GM12878 (cell line): ENCODE measurements at regions not wholly inside any gene's neighbourhood (a gene's known extent, or its start where the extent isn't known, plus 50 kb on each side); places are given as distances from the start of the nearest gene placed in this dataset.

ENCODE experiments used
- ATAC-seq: fragments of 200-7000 bp; cut with Tn5 transposase; 3 replicates; pipeline ENCODE4 v1.9.1; 2020; ENCODE audit warnings: mild to moderate bottlenecking, moderate library complexity
- BruUV-seq: library from RNA; stranded (reverse); fragments of 400-500 nt; replicated peaks from 2 replicates; lab custom pipeline; 2021; lab: Mats Ljungman, UMichigan
- CTCF ChIA-PET: fragments of 300-600 bp; sonication (Branson Sonifier 250); formaldehyde crosslinking; extraction: SDS; loops from one replicate; lab custom pipeline; 2021; ENCODE audit warnings: inconsistent platforms; lab: Yijun Ruan, JAX
- POLR2A ChIA-PET: fragments of 350-600 bp; formaldehyde crosslinking; extraction: SDS; loops from one replicate; lab custom pipeline; 2021; ENCODE audit warnings: inconsistent platforms; lab: Charles Lee
- RAD21 ChIA-PET: fragments of 300-600 bp; sonication (Branson Sonifier 250); formaldehyde crosslinking; loops from one replicate; lab custom pipeline; 2023; ENCODE audit warnings: antibody characterized with exemption; ENCODE audit not compliant: unreplicated experiment; lab: Charles Lee
- SMC1A ChIA-PET: fragments of 300-600 bp; sonication (Branson Sonifier 250); formaldehyde crosslinking; loops from one replicate; lab custom pipeline; 2023; ENCODE audit not compliant: unreplicated experiment, uncharacterized antibody; lab: Charles Lee
- DNase-seq: peaks from one replicate; pipeline ENCODE4 v3.0.0-alpha.2; 2011; ENCODE audit warnings: low read depth, low spot score
- FAIRE-seq: peaks from 3 replicates; lab custom pipeline; 2011; peaks lifted over from hg19 to GRCh38; lab: Jason Lieb, UNC
- H2AFZ ChIP-seq: 2 replicates; pipeline ENCODE4 v1.6.0; 2011; ENCODE audit warnings: low read depth, low read length, control low read depth; ENCODE audit not compliant: control insufficient read depth
- H3K27ac ChIP-seq: 2 replicates; pipeline ENCODE4 v1.5.1; 2011; ENCODE audit warnings: control low read depth; ENCODE audit not compliant: control insufficient read depth, insufficient read depth
- H3K27me3 ChIP-seq, 2 experiments: replicated peaks in 1 of 2; 2 replicates each; pipeline versions ENCODE4 v1.6.0 to v1.6.1; 2011; ENCODE audit warnings: low read length in 1 of 2; ENCODE audit not compliant: control insufficient read depth in 2 of 2, insufficient read depth in 2 of 2
- H3K36me3 ChIP-seq, 2 experiments: 2 replicates each; pipeline ENCODE4 v1.5.1; 2011; ENCODE audit warnings: low read length in 1 of 2; ENCODE audit not compliant: control insufficient read depth in 2 of 2, insufficient read depth in 2 of 2
- H3K4me1 ChIP-seq: 2 replicates; pipeline ENCODE4 v1.6.1; 2011; ENCODE audit warnings: mild to moderate bottlenecking, low read length, moderate library complexity, mixed read lengths; ENCODE audit not compliant: control insufficient read depth, insufficient read depth
- H3K4me2 ChIP-seq: 2 replicates; pipeline ENCODE4 v1.6.0; 2011; ENCODE audit warnings: control low read depth; ENCODE audit not compliant: control insufficient read depth, insufficient read depth
- H3K4me3 ChIP-seq: fragments of 200-600 bp; sonication (generic); 2 replicates; pipeline ENCODE4 v1.5.1; 2016
- H3K79me2 ChIP-seq: 2 replicates; pipeline ENCODE4 v1.6.0; 2011; ENCODE audit warnings: low read length; ENCODE audit not compliant: control insufficient read depth, insufficient read depth
- H3K9ac ChIP-seq: 2 replicates; pipeline ENCODE4 v1.8.0; 2011; ENCODE audit warnings: low read length, control low read depth, mixed read lengths; ENCODE audit not compliant: control insufficient read depth, insufficient read depth
- H3K9me3 ChIP-seq: replicated peaks from 3 replicates; pipeline ENCODE4 v1.5.1; 2011; ENCODE audit warnings: mild to moderate bottlenecking, low read length; ENCODE audit not compliant: control insufficient read depth, insufficient read depth
- H4K20me1 ChIP-seq: 2 replicates; pipeline ENCODE4 v1.6.0; 2011; ENCODE audit not compliant: control insufficient read depth, insufficient read depth
- CBFB ChIP-seq: IDR thresholded peaks from 2 replicates; pipeline ENCODE4 v1.6.1; 2016; ENCODE audit warnings: antibody characterized with exemption, low read depth
- CREB1 ChIP-seq: IDR thresholded peaks from 2 replicates; pipeline ENCODE4 v1.6.1; 2012; ENCODE audit warnings: low read depth, mild to moderate bottlenecking, inconsistent platforms
- CREM ChIP-seq: IDR thresholded peaks from 2 replicates; pipeline ENCODE4 v1.6.1; 2014; ENCODE audit warnings: antibody characterized with exemption, low read depth
- FOXM1 ChIP-seq: IDR thresholded peaks from 2 replicates; pipeline ENCODE4 v1.6.1; 2012; ENCODE audit warnings: low read depth, mild to moderate bottlenecking, inconsistent platforms, low read length, moderate library complexity
- HDAC2 ChIP-seq: fragments of 200-600 bp; sonication (generic); IDR thresholded peaks from 2 replicates; pipeline ENCODE4 v1.6.1; 2017
- IKZF1 ChIP-seq: fragments of 450-650 bp; conservative IDR thresholded peaks from 2 replicates; pipeline ENCODE4 v1.6.1; 2017; ENCODE audit warnings: antibody characterized with exemption, mild to moderate bottlenecking
- KLF5 ChIP-seq: fragments of 450-650 bp; IDR thresholded peaks from 2 replicates; pipeline ENCODE4 v1.6.1; 2014; ENCODE audit warnings: mild to moderate bottlenecking; ENCODE audit not compliant: partially characterized antibody
- LARP7 ChIP-seq: fragments of 450-650 bp; IDR thresholded peaks from 2 replicates; pipeline ENCODE4 v1.6.1; 2017; ENCODE audit warnings: mild to moderate bottlenecking
- NFXL1 ChIP-seq: fragments of 450-650 bp; IDR thresholded peaks from 2 replicates; pipeline ENCODE4 v1.6.1; 2017; ENCODE audit warnings: antibody characterized with exemption, mild to moderate bottlenecking, borderline replicate concordance
- SMAD1 ChIP-seq: fragments of 450-650 bp; IDR thresholded peaks from 2 replicates; pipeline ENCODE4 v1.6.1; 2018; ENCODE audit warnings: mild to moderate bottlenecking, low read depth; ENCODE audit not compliant: partially characterized antibody
- TAF1 ChIP-seq: IDR thresholded peaks from 2 replicates; pipeline ENCODE4 v1.6.1; 2011; ENCODE audit warnings: mild to moderate bottlenecking, low read depth, low read length, borderline replicate concordance
- ZNF217 ChIP-seq: fragments of 450-650 bp; IDR thresholded peaks from 2 replicates; pipeline ENCODE4 v1.6.1; 2017; ENCODE audit warnings: antibody characterized with exemption, mild to moderate bottlenecking
- ZNF24 ChIP-seq: fragments of 450-650 bp; IDR thresholded peaks from 2 replicates; pipeline ENCODE4 v1.6.1; 2017; ENCODE audit warnings: antibody characterized with exemption, mild to moderate bottlenecking
- WGBS: methylation state at CpG from one replicate; pipeline ENCODE4 v1.1.6; 2016; ENCODE audit warnings: low lambda C conversion rate; ENCODE audit not compliant: insufficient replicate concordance, insufficient coverage; ENCODE audit errors: missing lambda C conversion rate; 5-methylcytosine and 5-hydroxymethylcytosine counted together
- in situ Hi-C: fragments of 300-500 bp; cut with MboI; formaldehyde crosslinking; loops from 9 replicates; pipeline ENCODE4 v1.14.3; 2018; ENCODE audit warnings: mixed read lengths
- intact Hi-C: fragments of 100-400 bp; cut with micrococcal nuclease; formaldehyde crosslinking; loops from one replicate; pipeline ENCODE4 v1.14.2; 2022; ENCODE audit not compliant: unreplicated experiment
- TF ChIP-seq, protein P1 (sequence below): fragments of 450-650 bp; IDR thresholded peaks from 2 replicates; pipeline ENCODE4 v1.6.1; 2017; ENCODE audit warnings: borderline replicate concordance
- TF ChIP-seq, protein P2 (sequence below): IDR thresholded peaks from 2 replicates; pipeline ENCODE4 v1.6.1; 2012; ENCODE audit warnings: low read depth, low read length, improper control_type of control experiment
- TF ChIP-seq, protein P3 (sequence below): fragments of 450-650 bp; IDR thresholded peaks from 2 replicates; pipeline ENCODE4 v1.6.1; 2014; ENCODE audit warnings: mild to moderate bottlenecking
- TF ChIP-seq, protein P4 (sequence below): IDR thresholded peaks from 2 replicates; pipeline ENCODE4 v1.6.1; 2011; ENCODE audit warnings: borderline replicate concordance, low read depth, mild to moderate bottlenecking, moderate library complexity, low read length; ENCODE audit not compliant: insufficient read depth, poor library complexity, severe bottlenecking
- TF ChIP-seq, protein P5 (sequence below), 3 experiments: IDR thresholded peaks in 2 of 3; conservative IDR thresholded peaks in 1 of 3; 2 replicates each; pipeline ENCODE4 v1.5.1; 2011; ENCODE audit warnings: low read depth in 3 of 3, low read length in 3 of 3, mild to moderate bottlenecking in 3 of 3, control low read depth in 2 of 3, moderate library complexity in 2 of 3, inconsistent platforms in 1 of 3, mixed read lengths in 1 of 3; ENCODE audit not compliant: control insufficient read depth in 2 of 3, insufficient read depth in 1 of 3; ENCODE audit errors: extremely low read depth in 1 of 3

DNA sequence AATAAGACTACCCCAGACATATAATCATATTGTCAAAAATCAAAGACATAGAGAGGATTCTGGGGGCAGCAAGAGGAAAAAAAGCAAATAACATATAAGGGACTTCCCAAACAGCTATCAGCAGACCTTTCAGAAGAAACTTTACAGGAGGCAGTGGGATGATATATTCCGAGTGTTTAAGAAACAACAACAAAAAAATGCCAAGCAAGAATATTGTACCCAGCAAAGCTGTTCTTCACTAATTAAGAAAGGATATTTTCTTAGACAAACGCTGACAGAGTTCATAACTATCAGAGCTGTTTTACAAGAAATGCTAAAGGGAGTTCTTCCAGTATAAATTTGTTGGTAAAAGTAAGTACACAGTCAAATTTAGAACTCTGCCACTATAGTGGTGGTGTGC lies 243.3 kb upstream of the AFDN start:
- DNase-seq (no peak), ATAC-seq (no peak), FAIRE-seq (no peak)
- in situ Hi-C loops (no loop called here), intact Hi-C loops (no loop called here)
- ChIA-PET SMC1A (interaction anchor here (0.6 kb wide), 1 partner anchor 235 kb away, joined by 3 read pairs; no protein-coding TSS in a partner anchor), RAD21 (no interaction called here), CTCF (no interaction called here), POLR2A (no interaction called here)
- no peak overlapping the region for H2AFZ ChIP-seq
- no peak overlapping the region for H3K4me2 ChIP-seq
- H3K4me3 ChIP-seq = no peak overlapping the region
- TF ChIP-seq, protein P1, sequence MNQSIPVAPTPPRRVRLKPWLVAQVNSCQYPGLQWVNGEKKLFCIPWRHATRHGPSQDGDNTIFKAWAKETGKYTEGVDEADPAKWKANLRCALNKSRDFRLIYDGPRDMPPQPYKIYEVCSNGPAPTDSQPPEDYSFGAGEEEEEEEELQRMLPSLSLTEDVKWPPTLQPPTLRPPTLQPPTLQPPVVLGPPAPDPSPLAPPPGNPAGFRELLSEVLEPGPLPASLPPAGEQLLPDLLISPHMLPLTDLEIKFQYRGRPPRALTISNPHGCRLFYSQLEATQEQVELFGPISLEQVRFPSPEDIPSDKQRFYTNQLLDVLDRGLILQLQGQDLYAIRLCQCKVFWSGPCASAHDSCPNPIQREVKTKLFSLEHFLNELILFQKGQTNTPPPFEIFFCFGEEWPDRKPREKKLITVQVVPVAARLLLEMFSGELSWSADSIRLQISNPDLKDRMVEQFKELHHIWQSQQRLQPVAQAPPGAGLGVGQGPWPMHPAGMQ = no peak
- no peak for TF ChIP-seq FOXM1
- no peak for TF ChIP-seq LARP7
- no peak for TF ChIP-seq KLF5
- TF ChIP-seq, protein P2, sequence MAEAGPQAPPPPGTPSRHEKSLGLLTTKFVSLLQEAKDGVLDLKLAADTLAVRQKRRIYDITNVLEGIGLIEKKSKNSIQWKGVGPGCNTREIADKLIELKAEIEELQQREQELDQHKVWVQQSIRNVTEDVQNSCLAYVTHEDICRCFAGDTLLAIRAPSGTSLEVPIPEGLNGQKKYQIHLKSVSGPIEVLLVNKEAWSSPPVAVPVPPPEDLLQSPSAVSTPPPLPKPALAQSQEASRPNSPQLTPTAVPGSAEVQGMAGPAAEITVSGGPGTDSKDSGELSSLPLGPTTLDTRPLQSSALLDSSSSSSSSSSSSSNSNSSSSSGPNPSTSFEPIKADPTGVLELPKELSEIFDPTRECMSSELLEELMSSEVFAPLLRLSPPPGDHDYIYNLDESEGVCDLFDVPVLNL = no peak
- TF ChIP-seq ZNF24 = no peak
- no peak for TF ChIP-seq TAF1
- TF ChIP-seq CREM = no peak
- no peak for TF ChIP-seq CBFB
- TF ChIP-seq CREB1 = no peak
- TF ChIP-seq ZNF217 = no peak
- TF ChIP-seq, protein P3, sequence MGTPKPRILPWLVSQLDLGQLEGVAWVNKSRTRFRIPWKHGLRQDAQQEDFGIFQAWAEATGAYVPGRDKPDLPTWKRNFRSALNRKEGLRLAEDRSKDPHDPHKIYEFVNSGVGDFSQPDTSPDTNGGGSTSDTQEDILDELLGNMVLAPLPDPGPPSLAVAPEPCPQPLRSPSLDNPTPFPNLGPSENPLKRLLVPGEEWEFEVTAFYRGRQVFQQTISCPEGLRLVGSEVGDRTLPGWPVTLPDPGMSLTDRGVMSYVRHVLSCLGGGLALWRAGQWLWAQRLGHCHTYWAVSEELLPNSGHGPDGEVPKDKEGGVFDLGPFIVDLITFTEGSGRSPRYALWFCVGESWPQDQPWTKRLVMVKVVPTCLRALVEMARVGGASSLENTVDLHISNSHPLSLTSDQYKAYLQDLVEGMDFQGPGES = no peak
- no peak for TF ChIP-seq HDAC2
- no peak for TF ChIP-seq SMAD1
- TF ChIP-seq, protein P4, sequence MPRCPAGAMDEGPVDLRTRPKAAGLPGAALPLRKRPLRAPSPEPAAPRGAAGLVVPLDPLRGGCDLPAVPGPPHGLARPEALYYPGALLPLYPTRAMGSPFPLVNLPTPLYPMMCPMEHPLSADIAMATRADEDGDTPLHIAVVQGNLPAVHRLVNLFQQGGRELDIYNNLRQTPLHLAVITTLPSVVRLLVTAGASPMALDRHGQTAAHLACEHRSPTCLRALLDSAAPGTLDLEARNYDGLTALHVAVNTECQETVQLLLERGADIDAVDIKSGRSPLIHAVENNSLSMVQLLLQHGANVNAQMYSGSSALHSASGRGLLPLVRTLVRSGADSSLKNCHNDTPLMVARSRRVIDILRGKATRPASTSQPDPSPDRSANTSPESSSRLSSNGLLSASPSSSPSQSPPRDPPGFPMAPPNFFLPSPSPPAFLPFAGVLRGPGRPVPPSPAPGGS = no peak
- TF ChIP-seq, protein P5, sequence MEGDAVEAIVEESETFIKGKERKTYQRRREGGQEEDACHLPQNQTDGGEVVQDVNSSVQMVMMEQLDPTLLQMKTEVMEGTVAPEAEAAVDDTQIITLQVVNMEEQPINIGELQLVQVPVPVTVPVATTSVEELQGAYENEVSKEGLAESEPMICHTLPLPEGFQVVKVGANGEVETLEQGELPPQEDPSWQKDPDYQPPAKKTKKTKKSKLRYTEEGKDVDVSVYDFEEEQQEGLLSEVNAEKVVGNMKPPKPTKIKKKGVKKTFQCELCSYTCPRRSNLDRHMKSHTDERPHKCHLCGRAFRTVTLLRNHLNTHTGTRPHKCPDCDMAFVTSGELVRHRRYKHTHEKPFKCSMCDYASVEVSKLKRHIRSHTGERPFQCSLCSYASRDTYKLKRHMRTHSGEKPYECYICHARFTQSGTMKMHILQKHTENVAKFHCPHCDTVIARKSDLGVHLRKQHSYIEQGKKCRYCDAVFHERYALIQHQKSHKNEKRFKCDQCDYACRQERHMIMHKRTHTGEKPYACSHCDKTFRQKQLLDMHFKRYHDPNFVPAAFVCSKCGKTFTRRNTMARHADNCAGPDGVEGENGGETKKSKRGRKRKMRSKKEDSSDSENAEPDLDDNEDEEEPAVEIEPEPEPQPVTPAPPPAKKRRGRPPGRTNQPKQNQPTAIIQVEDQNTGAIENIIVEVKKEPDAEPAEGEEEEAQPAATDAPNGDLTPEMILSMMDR (IDR thresholded peaks at IDR 0.05 in 2 of 3, conservative IDR thresholded peaks at IDR 0.05 in 1 of 3; ENCODE audit: control insufficient read depth in 2 of 3, extremely low read depth in 1 of 3, insufficient read depth in 1 of 3, low read depth in 3 of 3, low read length in 3 of 3) = no peak
- no peak for TF ChIP-seq NFXL1
- TF ChIP-seq IKZF1 = no peak
- 23% methylated on average over 2 of the region's 2 CpGs for WGBS
- H3K4me1 ChIP-seq = no peaks in the 10 kb centered on the region
- H3K27ac ChIP-seq = no peak overlapping the region
- no peaks in the 10 kb centered on the region; the same call in 2 of the 3 replicates for H3K9me3 ChIP-seq
- no peak overlapping the region for H3K9ac ChIP-seq
- H3K36me3 ChIP-seq = no peaks in the 10 kb centered on the region
- no peaks in the 10 kb centered on the region for H3K27me3 ChIP-seq
- BruUV-seq = no TSS peak
- no peaks in the 10 kb centered on the region for H4K20me1 ChIP-seq
- H3K79me2 ChIP-seq = no peaks in the 10 kb centered on the region
